ENCODE measurements at regions not wholly inside any gene's neighbourhood (a gene's known extent, or its start where the extent isn't known, plus 50 kb on each side); places are given as distances from the start of the nearest gene placed in this dataset.

GRCh38 chr2:83695530-83695929, 763.5 kb downstream of the SUCLG1 start:
- no peak for TF ChIP-seq EZH2 (IDR thresholded peaks at IDR 0.05; ENCODE audit: low read length, unreplicated experiment)
- no peak for TF ChIP-seq EZH2phosphoT487 (IDR thresholded peaks at IDR 0.05; ENCODE audit: borderline replicate concordance, low read length)
